Spinal cord (tissue), 9 donors: ENCODE measurements at regions not wholly inside any gene's neighbourhood (a gene's known extent, or its start where the extent isn't known, plus 50 kb on each side); places are given as distances from the start of the nearest gene placed in this dataset.

Experiments
- DNase-seq, 6 donors: peaks; one replicate each; pipeline versions ENCODE4 v3.0.0 to v3.0.0-alpha.2; 2013 to 2015; ENCODE audit warnings: low spot score in 6 of 6, low read depth in 4 of 6
- H3K27ac ChIP-seq: one replicate; pipeline ENCODE4 v1.5.1; 2013; ENCODE audit warnings: low read depth, low read length, control low read depth
- H3K27me3 ChIP-seq: one replicate; pipeline ENCODE4 v1.6.1; 2013; ENCODE audit warnings: low read length; ENCODE audit not compliant: control insufficient read depth, insufficient read depth
- H3K36me3 ChIP-seq: one replicate; pipeline ENCODE4 v1.6.1; 2013; ENCODE audit warnings: low read length; ENCODE audit not compliant: control insufficient read depth, insufficient read depth
- H3K4me1 ChIP-seq: one replicate; pipeline ENCODE4 v1.6.1; 2013; ENCODE audit warnings: low read length; ENCODE audit not compliant: control insufficient read depth, insufficient read depth
- H3K4me3 ChIP-seq: one replicate; pipeline ENCODE4 v1.5.1; 2013; ENCODE audit warnings: low read depth, low read length, control low read depth
- H3K9me3 ChIP-seq: one replicate; pipeline ENCODE4 v1.6.1; 2013; ENCODE audit warnings: low read length; ENCODE audit not compliant: control insufficient read depth, insufficient read depth
- WGBS: methylation state at CpG from one replicate; pipeline ENCODE4 v1.1.5; 2013; ENCODE audit warnings: missing lambda C conversion rate; ENCODE audit not compliant: insufficient coverage; 5-methylcytosine and 5-hydroxymethylcytosine counted together
- donor health status: healthy.

DNA sequence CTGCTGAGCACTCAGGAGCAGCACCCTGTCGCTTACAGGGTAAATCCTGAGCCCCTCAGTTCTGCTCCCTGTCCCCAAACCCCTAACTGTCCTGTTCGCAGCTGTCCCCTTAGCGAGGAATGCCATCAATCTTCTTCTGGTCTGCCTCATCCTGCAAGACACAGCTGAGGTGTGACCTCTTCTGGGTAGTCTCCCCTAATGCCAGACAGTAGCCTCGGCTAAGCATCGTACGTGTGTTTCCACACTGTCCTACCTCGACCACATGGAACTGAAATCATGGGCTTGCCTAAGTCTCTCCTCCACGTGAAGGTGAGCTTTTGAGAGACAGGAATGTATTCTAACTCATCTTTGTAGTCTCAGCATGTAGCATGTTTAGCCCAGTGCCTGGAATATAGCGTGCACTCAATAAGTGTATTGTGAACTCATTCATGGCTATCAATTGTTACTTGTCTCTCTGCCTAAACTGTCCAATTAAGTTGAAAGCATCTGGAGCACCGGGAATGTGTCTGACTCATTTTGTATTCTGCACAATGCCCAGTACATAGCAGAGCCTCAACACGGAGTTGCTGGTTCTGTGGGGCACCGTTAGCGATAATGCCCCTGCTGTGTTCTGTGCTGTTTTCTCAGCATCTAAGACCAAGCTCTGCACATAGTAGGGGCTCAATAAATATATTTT, 90.2 kb downstream of the HES1 start:
- peak in 2 of 6 donors; percentile 50 to 69 for DNase-seq
- Histone ChIP-seq H3K27me3 (peaks cover 5% of the 10 kb centered on the region), H3K27ac (no peak overlapping the region), H3K36me3 (no peaks in the 10 kb centered on the region), H3K4me3 (no peak overlapping the region), H3K4me1 (peaks cover 12% of the 10 kb centered on the region), H3K9me3 (no peaks in the 10 kb centered on the region)
- 33% methylated on average over 7 of the region's 13 CpGs for WGBS

DNA sequence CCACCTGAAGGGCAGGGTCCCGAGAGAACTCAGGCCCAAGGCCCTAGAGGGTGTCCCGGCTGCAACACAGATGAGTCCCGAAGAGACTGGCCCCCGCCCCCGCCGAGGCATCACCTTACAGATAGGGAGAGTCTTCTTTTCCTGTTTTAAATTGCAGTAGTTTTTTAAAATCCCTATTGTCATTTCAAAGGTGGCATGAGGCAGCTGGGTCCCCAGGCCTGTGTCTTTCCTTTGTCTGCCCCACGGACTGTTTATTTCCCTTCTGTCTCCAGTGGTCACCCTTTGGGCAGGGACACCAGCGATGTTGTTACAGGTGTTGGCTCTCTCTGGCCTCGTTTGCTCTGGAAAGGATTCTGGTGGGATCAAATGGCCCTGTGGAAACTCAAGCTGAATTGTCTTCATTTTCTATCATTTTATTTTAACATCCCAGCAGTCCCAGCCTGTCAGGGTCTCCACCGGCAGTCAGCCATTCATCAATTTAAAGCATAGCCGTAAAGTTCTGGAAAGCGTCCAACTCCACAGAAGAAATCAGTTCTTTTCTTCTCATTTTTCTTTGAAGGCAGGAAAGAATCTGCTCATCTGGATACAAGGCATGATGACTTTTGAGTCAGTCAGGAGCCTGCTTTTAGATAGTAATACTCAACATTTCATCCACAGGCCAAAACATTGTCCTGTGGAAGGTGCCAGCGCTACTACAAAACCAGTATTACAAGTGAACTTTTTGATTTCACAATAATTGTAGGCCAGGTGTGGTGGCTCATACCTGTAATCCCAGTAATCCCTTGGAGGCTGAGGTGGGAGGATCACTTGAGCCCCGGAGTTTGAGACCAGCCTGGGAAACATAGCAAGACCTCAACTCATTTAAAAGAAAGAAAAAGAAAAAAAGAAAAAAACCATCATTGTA, 96.2 kb downstream of the HES1 start:
- H3K4me3 ChIP-seq: no peak overlapping the region
- no peaks in the 10 kb centered on the region for H3K36me3 ChIP-seq
- H3K27me3 ChIP-seq: no peaks in the 10 kb centered on the region
- WGBS: 30% methylated on average over 11 of the region's 14 CpGs
- H3K9me3 ChIP-seq: no peaks in the 10 kb centered on the region
- peak in 2 of 6 donors; percentile 43 to 50 for DNase-seq
- H3K27ac ChIP-seq: no peak overlapping the region
- H3K4me1 ChIP-seq: peaks cover 3% of the 10 kb centered on the region

- H3K4me3 ChIP-seq: no peak overlapping the region
- WGBS: no CpG with 5 or more reads among the region's 1 CpG
- no peak overlapping the region for H3K27ac ChIP-seq
- H3K4me1 ChIP-seq: peaks cover 3% of the 10 kb centered on the region
- no peaks in the 10 kb centered on the region for H3K27me3 ChIP-seq
- no peaks in the 10 kb centered on the region for H3K9me3 ChIP-seq
- no peak for DNase-seq
- H3K36me3 ChIP-seq: no peaks in the 10 kb centered on the region
These were observed 97.2 kb downstream of the HES1 start for GRCh38 chr3:194233150-194233549.

GRCh38 chr3:194235160-194235559, 99.2 kb downstream of the HES1 start:
- peaks cover 3% of the 10 kb centered on the region for H3K4me1 ChIP-seq
- no peak overlapping the region for H3K27ac ChIP-seq
- no peak for DNase-seq
- WGBS: 88% methylated on average over 2 of the region's 2 CpGs
- no peak overlapping the region for H3K4me3 ChIP-seq
- H3K9me3 ChIP-seq: no peaks in the 10 kb centered on the region
- H3K36me3 ChIP-seq: no peaks in the 10 kb centered on the region
- no peaks in the 10 kb centered on the region for H3K27me3 ChIP-seq

GRCh38 chr3:194237110-194237509, 101.2 kb downstream of the HES1 start:
- DNase-seq: no peak
- H3K4me1 ChIP-seq: no peaks in the 10 kb centered on the region
- WGBS: 100% methylated on average over 3 of the region's 5 CpGs

GRCh38 chr3:194240766-194241165, 104.8 kb downstream of the HES1 start:
- no peaks in the 10 kb centered on the region for H3K27me3 ChIP-seq
- no peak for DNase-seq
- H3K4me1 ChIP-seq: no peaks in the 10 kb centered on the region
- H3K36me3 ChIP-seq: no peaks in the 10 kb centered on the region
- no peak overlapping the region for H3K27ac ChIP-seq
- H3K9me3 ChIP-seq: no peaks in the 10 kb centered on the region
- 81% methylated on average over 1 of the region's 7 CpGs for WGBS
- H3K4me3 ChIP-seq: no peak overlapping the region

More at GRCh38 chr3:194237110-194237509, 101.2 kb downstream of the HES1 start:
- Histone ChIP-seq H3K27me3 (no peaks in the 10 kb centered on the region), H3K27ac (no peak overlapping the region), H3K9me3 (no peaks in the 10 kb centered on the region), H3K4me3 (no peak overlapping the region), H3K36me3 (no peaks in the 10 kb centered on the region)

- WGBS: 83% methylated on average over 1 of the region's 4 CpGs
- Histone ChIP-seq H3K36me3 (no peaks in the 10 kb centered on the region), H3K9me3 (no peaks in the 10 kb centered on the region), H3K4me1 (no peaks in the 10 kb centered on the region), H3K4me3 (no peak overlapping the region), H3K27me3 (peaks cover 2% of the 10 kb centered on the region), H3K27ac (no peak overlapping the region)
- DNase-seq: no peak
These were observed 107.4 kb downstream of the HES1 start for GRCh38 chr3:194243172-194243837.

GRCh38 chr3:194244167-194244566, 107.0 kb downstream of the CPN2 start:
- peaks cover 2% of the 10 kb centered on the region for H3K27me3 ChIP-seq
- H3K36me3 ChIP-seq: no peaks in the 10 kb centered on the region
- WGBS: 83% methylated on average over 1 of the region's 6 CpGs
- H3K4me1 ChIP-seq: peaks cover under 1% of the 10 kb centered on the region
- H3K4me3 ChIP-seq: no peak overlapping the region
- DNase-seq: no peak
- no peaks in the 10 kb centered on the region for H3K9me3 ChIP-seq
- no peak overlapping the region for H3K27ac ChIP-seq

DNA sequence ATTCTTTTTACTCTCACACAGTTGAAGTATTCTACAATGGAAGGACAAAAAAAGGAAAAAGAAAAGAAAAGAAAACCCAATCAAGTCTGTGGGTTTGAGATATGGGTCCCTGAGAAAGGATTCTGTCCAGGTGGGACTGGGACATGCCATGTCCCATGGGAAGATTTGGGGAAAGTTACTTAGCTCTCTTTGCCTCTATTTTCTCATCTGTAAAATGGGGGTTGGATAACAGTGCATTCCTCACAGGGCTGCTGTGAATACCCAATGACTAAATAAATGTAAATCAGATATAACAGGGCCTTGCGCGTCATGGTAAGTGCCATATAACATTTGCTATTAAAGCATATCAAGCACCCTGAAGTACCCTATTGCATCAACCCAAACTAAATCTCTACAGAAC, 105.7 kb downstream of the CPN2 start:
- H3K36me3 ChIP-seq: no peaks in the 10 kb centered on the region
- H3K27me3 ChIP-seq: peaks cover 2% of the 10 kb centered on the region
- no peak overlapping the region for H3K4me3 ChIP-seq
- H3K9me3 ChIP-seq: no peaks in the 10 kb centered on the region
- H3K27ac ChIP-seq: no peak overlapping the region
- DNase-seq: no peak
- 100% methylated on average over 2 of the region's 2 CpGs for WGBS
- H3K4me1 ChIP-seq: peaks cover 13% of the 10 kb centered on the region
